ENCODE measurements at regions not wholly inside any gene's neighbourhood (a gene's known extent, or its start where the extent isn't known, plus 50 kb on each side); places are given as distances from the start of the nearest gene placed in this dataset.

DNA sequence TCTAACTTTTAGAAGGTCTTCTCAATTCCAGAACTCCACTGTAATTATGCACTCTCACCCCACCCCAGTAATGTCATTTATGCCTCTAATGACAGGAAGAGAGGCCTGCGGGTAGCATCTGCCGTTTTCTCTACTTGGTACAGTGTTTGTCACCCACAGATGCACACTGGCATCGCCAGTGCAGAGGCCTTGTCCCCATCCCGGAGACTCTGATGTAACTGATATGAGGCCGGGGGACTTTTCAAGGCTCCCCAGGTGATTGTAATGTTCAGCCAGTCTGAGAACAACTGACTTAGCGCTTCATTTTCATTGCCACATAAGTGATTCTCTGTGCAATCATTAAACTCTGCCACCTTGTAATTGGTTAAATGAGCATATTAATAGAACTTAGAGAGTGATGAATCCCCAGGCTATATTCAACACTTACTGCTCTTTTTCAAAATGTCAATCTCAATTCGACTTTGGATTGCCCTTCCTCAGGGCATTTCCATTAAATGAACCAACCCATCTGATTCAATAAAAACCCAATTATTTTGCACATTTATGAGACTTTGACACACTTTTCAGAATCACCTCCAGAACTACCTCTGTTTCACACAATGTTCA is 113.2 kb downstream of the HERPUD2 start:
- DNase-seq, result no peak

- no peak for DNase-seq
These were observed 118.8 kb downstream of the HERPUD2 start for GRCh38 chr7:35576031-35576573.

GRCh38 chr7:35571611-35572240 is 123.2 kb downstream of the HERPUD2 start:
- peak in 1 of 2 donors; percentile 17 for DNase-seq

GRCh38 chr7:35570937-35571336 is 124.0 kb downstream of the HERPUD2 start:
- no peak for DNase-seq

- no peak for DNase-seq
These were observed 129.0 kb downstream of the HERPUD2 start for GRCh38 chr7:35565927-35566326.

GRCh38 chr7:35558841-35559240 is 136.1 kb downstream of the HERPUD2 start:
- no peak for DNase-seq

- no peak for DNase-seq
These were observed 138.1 kb downstream of the HERPUD2 start for GRCh38 chr7:35556515-35557471.

DNA sequence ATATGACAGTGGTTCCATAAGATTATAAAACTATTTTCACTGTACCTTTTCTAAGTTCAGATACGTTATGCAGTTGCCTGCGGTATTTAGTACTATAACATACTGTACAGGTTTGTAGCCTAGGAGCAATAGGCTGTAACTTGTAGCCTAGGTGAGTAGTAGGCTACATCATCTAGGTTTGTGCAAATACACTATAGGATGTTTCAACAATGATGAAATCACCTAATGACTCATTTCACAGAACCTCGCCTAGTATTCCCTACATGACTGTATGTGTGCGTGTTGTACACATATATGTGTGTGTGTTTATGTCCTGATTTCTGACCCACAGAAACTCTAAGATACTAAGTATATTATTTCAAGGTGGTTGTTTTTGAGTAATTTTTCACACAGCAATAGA is 139.0 kb downstream of the HERPUD2 start:
- no peak for DNase-seq

DNA sequence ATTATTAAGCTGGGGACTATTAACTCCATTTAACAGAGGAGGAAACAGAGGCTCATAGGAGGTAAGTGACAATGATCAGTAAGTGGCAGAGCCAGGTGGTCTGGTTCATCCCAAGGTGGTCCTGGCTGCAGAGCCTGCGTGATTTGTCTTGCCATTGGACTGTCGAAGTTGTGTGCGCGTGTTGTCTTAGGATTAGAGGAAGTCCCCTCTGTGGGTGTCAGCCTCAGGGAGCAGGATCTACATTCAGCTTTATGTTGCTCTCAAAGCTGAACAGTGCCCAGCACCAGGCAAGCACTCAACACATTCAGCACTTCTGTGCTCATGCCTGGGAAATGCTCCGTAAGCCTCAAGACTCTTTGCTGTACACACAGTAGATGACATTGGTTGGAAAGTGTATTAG is 139.5 kb downstream of the HERPUD2 start:
- DNase-seq, result no peak

GRCh38 chr7:35553519-35553918 is 141.4 kb downstream of the HERPUD2 start:
- no peak for DNase-seq

- no peak for DNase-seq
These were observed 142.2 kb downstream of the HERPUD2 start for GRCh38 chr7:35552691-35553090.

- DNase-seq, result no peak
These were observed 143.4 kb downstream of the HERPUD2 start for GRCh38 chr7:35551321-35552081.

- DNase-seq, result no peak
These were observed 144.1 kb downstream of the HERPUD2 start for GRCh38 chr7:35550831-35551230.

- DNase-seq, result no peak
These were observed 145.2 kb downstream of the HERPUD2 start for GRCh38 chr7:35549781-35550180.

- no peak for DNase-seq
These were observed 146.6 kb downstream of the HERPUD2 start for GRCh38 chr7:35548291-35548690.

DNA sequence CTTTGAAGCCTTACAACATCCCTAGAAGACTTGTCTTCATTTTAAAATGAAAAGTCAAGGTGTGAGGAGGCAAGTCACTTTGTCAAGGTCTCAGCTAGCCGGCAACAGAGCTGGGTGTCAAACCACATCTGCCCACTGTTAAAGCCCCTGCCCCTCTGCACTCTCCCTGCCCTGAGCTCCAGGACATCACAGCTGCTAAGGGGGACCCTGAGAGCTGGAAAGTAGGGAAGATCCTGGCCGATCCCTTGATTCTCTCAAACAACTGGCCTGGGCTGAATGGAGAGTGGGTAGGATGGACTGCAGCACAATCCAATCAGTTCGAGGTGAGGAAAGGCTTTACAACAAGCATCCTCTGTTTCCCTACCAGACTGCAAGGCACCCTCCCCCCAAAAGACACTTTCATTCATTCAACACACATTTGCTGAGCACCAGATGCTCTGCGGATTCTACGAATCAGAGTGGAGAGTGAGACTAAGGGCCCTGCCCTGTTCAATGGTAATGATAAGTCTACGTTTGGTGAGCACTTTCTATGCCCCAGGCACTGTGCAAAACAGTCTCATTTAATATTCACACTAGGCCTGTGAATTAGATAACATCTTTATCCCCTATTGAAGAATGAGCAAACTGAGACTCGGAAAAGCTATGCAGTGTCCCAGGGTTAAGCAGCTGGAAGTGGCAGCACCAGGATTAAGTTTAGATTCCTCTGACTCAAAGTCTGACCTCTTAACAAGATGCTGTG is 148.1 kb downstream of the HERPUD2 start:
- no peak for DNase-seq

GRCh38 chr7:35545831-35546230 is 149.1 kb downstream of the HERPUD2 start:
- no peak for DNase-seq

DNA sequence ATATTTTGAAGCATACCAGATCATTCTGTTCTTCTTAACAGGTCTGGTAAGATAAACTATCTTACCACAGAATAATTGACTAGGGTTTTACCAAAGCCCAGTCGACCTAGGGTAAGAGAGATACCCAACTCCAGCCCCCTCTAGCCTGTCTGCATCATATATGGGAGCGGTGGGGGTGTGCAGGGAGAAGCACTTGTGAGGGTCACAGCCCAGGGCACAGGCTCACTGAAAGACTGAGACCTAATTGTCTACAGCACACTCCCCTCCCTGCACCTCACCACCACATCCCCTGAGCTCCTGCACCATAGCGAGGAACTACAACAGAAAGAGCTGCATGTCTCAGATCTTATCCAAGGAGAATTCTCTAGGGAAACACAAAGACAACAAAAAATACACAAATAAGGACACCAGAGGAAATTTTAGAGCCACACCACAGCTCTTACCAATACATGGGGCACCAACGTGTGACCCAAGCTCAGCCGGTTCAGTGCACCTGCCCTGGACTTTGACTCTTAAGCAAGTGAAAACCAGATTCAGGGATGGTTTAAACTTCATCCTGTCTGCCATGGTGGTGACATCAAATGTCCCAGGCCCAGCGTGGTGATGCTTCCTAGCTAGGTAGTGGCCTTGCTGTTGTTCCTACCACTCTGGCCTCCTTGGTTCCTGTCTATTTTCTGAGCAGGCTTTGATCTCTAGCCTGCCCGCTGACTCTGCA is 150.8 kb downstream of the HERPUD2 start:
- DNase-seq, result no peak

DNA sequence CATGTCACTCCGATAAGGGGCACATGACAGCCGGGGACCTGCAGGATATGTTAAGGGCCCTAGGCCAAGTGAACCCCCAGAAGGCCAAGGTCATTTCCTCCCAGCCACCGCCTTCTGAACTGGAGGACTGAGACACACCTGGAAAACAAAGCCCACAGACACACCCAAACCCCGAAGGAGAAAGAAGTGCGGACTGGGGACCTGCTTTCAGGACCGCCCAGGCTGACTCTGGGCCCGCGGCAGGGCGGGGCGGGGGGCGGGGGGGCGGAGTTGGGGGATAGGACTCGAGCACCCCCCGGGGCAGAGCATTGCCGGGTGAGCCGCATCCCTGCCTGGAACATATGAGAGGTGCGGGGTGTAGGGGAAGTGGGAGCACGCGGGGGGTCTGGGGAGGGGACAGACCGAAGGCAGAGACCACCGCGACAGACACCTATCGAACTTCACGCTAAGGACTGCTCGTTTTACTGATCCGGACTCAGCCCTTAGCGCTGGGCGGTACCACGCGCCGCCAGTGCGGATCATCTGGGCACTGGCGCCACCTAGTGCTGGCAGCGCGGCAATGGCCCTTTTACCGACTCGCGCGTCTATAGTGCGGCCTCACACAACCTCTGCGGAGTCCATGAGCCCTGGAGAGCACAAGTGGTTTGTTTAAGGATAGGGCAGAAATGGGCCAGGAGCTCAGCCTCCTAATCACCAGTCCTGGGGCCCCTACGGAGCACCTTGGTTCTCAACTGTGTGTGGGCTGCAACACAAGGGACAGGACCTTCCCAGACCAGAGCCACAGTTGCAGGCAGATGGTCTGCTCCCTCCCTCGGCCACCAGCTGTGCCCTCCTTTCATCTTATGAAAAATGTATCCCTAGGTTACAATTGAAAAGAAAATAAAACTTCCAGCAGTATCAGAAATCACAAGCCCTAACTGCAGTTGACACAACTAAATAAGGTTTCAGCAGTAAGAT is 157.6 kb downstream of the HERPUD2 start:
- DNase-seq, result peak in 1 of 2 donors; percentile 36

- no peak for DNase-seq
These were observed 158.5 kb downstream of the HERPUD2 start for GRCh38 chr7:35536396-35536826.

All from bone marrow (tissue), 2 donors.